CD4-positive, alpha-beta T cell (primary cell): ENCODE measurements at regions not wholly inside any gene's neighbourhood (a gene's known extent, or its start where the extent isn't known, plus 50 kb on each side); places are given as distances from the start of the nearest gene placed in this dataset.

Experiments
- ATAC-seq: fragments of 200-7000 bp; cut with Tn5 transposase; one replicate; pipeline ENCODE4 v1.10.0; 2022; ENCODE audit warnings: mild to moderate bottlenecking; ENCODE audit not compliant: poor library complexity
- CTCF ChIA-PET: fragments of 350-600 bp; sonication (Branson Sonifier 250); formaldehyde crosslinking; loops from one replicate; lab custom pipeline; 2021; ENCODE audit warnings: antibody characterized with exemption, inconsistent platforms; lab: Charles Lee
- POLR2A ChIA-PET: fragments of 350-600 bp; sonication (Branson Sonifier 250); formaldehyde crosslinking; loops from one replicate; lab custom pipeline; 2021; ENCODE audit warnings: antibody characterized with exemption, inconsistent platforms; lab: Charles Lee
- DNase-seq, 14 experiments: peaks; one replicate each; pipeline ENCODE4 v3.0.0-alpha.2; 2013 to 2020; ENCODE audit warnings: mixed read lengths in 2 of 14
- H3K27ac ChIP-seq, 2 donors: one replicate each; pipeline versions ENCODE4 v1.5.1 to v1.7.0; 2013; ENCODE audit warnings: low read length in 2 of 2, low read depth in 1 of 2, mild to moderate bottlenecking in 1 of 2
- H3K27me3 ChIP-seq, 2 experiments: 1 replicate in 1 of 2; 2 replicates in 1 of 2; pipeline versions ENCODE4 v1.6.1 to v1.7.0; 2013; ENCODE audit warnings: low read length in 2 of 2, control low read depth in 1 of 2, mild to moderate bottlenecking in 1 of 2, moderate library complexity in 1 of 2; ENCODE audit not compliant: insufficient read depth in 2 of 2, control insufficient read depth in 1 of 2
- H3K36me3 ChIP-seq: one replicate; pipeline ENCODE4 v1.6.1; 2013; ENCODE audit warnings: low read length, control low read depth; ENCODE audit not compliant: insufficient read depth
- H3K4me1 ChIP-seq: one replicate; pipeline ENCODE4 v1.6.1; 2013; ENCODE audit warnings: low read length, control low read depth; ENCODE audit not compliant: insufficient read depth
- H3K4me3 ChIP-seq: one replicate; pipeline ENCODE4 v1.5.1; 2013; ENCODE audit warnings: mild to moderate bottlenecking, low read length, moderate library complexity
- H3K9me3 ChIP-seq, 2 experiments: 1 replicate in 1 of 2; 2 replicates in 1 of 2; pipeline versions ENCODE4 v1.6.1 to v1.7.0; 2013; ENCODE audit warnings: low read length in 2 of 2, mild to moderate bottlenecking in 2 of 2, control low read depth in 1 of 2, moderate library complexity in 1 of 2; ENCODE audit not compliant: control insufficient read depth in 1 of 2, insufficient read depth in 1 of 2
- H3K27ac Mint-ChIP-seq: one replicate; pipeline ENCODE4 v1.8.0; 2020; ENCODE audit warnings: mixed read lengths
- H3K27me3 Mint-ChIP-seq: one replicate; pipeline ENCODE4 v1.8.0; 2021; ENCODE audit warnings: mixed read lengths
- H3K36me3 Mint-ChIP-seq: one replicate; pipeline ENCODE4 v1.8.0; 2021; ENCODE audit warnings: low read depth, mixed read lengths
- H3K4me1 Mint-ChIP-seq: one replicate; pipeline ENCODE4 v1.8.0; 2021; ENCODE audit warnings: low read depth, mixed read lengths
- H3K4me3 Mint-ChIP-seq: one replicate; pipeline ENCODE4 v1.8.0; 2020; ENCODE audit warnings: mild to moderate bottlenecking, mixed read lengths
- H3K9me3 Mint-ChIP-seq: one replicate; pipeline ENCODE4 v1.8.0; 2020; ENCODE audit warnings: mixed read lengths
- intact Hi-C, 2 experiments: fragments of 100-400 bp; cut with DNase I in 1 of 2; cut with micrococcal nuclease in 1 of 2; formaldehyde crosslinking; loops; one replicate each; pipeline versions ENCODE4 v1.15.1 to v1.9.0; 2023 to 2025; cut with DNase I, micrococcal nuclease
- TF ChIP-seq, protein P1 (sequence below): fragments of 200-600 bp; IDR thresholded peaks from one replicate; pipeline ENCODE4 v1.8.0; 2022; ENCODE audit warnings: antibody characterized with exemption, mild to moderate bottlenecking

DNA sequence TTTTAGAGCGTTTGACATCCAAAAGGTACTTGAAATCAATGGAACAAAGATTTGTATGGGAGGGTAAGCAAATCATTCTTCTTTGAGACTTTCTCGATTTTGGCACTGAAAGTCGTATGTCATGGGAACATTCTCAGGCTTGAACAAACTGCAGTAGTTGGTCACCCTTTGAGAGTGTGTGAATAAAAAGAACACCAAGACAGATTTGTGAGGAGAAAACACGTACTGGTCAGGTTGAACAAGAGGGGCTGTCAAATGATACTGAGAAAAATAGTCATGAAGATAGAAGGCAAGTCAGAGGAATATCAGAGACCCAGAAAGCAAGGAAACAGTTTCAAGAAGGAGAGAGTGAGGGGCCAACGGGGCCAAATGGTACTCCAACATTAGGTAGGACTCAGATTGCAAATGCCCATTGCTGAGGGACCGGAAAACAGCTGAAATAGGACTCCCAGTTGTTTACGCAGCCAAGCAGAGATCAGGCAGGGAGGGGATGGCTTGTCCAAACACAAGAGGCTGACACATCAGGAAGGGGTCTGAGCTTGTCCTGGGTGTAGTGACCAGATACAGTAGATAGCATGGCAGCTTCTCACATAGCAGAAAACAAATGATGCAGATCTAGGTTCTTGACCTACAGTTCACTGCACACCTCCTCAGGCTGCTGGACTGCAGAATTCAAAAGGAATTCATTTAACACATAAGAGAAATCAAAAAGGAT is 74.5 kb upstream of the MYOCD start:
- H3K4me3 ChIP-seq = no peak overlapping the region
- no peaks in the 10 kb centered on the region for H3K27me3 ChIP-seq
- H3K36me3 Mint-ChIP-seq = no peaks in the 10 kb centered on the region
- H3K27me3 Mint-ChIP-seq = no peaks in the 10 kb centered on the region
- no peaks in the 10 kb centered on the region for H3K9me3 ChIP-seq
- H3K4me3 Mint-ChIP-seq = no peak overlapping the region
- no peak overlapping the region for H3K27ac Mint-ChIP-seq
- H3K36me3 ChIP-seq = no peaks in the 10 kb centered on the region
- H3K27ac ChIP-seq = no peak overlapping the region
- POLR2A ChIA-PET = no interaction called here
- no peaks in the 10 kb centered on the region for H3K4me1 Mint-ChIP-seq
- no peaks in the 10 kb centered on the region for H3K4me1 ChIP-seq
- intact Hi-C loops = no loop called here
- ATAC-seq (no peak), DNase-seq (no peak)
- TF ChIP-seq, protein P1, sequence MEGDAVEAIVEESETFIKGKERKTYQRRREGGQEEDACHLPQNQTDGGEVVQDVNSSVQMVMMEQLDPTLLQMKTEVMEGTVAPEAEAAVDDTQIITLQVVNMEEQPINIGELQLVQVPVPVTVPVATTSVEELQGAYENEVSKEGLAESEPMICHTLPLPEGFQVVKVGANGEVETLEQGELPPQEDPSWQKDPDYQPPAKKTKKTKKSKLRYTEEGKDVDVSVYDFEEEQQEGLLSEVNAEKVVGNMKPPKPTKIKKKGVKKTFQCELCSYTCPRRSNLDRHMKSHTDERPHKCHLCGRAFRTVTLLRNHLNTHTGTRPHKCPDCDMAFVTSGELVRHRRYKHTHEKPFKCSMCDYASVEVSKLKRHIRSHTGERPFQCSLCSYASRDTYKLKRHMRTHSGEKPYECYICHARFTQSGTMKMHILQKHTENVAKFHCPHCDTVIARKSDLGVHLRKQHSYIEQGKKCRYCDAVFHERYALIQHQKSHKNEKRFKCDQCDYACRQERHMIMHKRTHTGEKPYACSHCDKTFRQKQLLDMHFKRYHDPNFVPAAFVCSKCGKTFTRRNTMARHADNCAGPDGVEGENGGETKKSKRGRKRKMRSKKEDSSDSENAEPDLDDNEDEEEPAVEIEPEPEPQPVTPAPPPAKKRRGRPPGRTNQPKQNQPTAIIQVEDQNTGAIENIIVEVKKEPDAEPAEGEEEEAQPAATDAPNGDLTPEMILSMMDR = no peak
- CTCF ChIA-PET = no interaction called here
- peaks cover 8% of the 10 kb centered on the region for H3K9me3 Mint-ChIP-seq

GRCh38 chr17:12592941-12593340 is 72.7 kb upstream of the MYOCD start:
- DNase-seq (no peak), ATAC-seq (no peak)
- no peak overlapping the region for H3K4me3 ChIP-seq
- Mint-ChIP-seq H3K27me3 (no peaks in the 10 kb centered on the region), H3K4me1 (no peaks in the 10 kb centered on the region), H3K36me3 (no peaks in the 10 kb centered on the region), H3K9me3 (peaks cover 4% of the 10 kb centered on the region), H3K27ac (no peak overlapping the region), H3K4me3 (no peak overlapping the region)
- intact Hi-C loops = no loop called here
- TF ChIP-seq, protein P1 = no peak
- H3K27me3 ChIP-seq = no peaks in the 10 kb centered on the region
- POLR2A ChIA-PET = no interaction called here
- H3K4me1 ChIP-seq = no peaks in the 10 kb centered on the region
- H3K9me3 ChIP-seq = peaks cover 0 to 3% of the 10 kb centered on the region in 2 experiments
- CTCF ChIA-PET = no interaction called here
- H3K27ac ChIP-seq = no peak overlapping the region
- H3K36me3 ChIP-seq = no peaks in the 10 kb centered on the region

DNA sequence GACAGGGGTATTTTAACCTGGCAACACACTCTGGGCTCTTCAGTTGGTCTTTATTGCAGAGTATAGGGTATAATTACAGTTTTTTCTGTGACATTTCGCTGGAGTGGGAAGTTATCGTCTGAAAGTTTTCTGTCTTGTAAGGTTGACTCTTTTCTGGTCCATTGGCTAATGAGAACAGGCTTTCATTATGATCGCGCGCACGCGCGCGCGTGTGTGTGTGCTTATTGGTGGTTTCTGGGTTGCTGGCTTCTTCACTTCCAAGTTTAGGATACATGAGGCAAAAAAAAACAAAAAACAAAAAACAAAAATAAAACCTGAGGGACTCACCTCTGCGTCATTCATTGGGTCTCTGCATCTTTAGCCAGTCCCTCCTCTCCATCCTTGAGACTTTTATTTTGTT is 68.7 kb upstream of the MYOCD start:
- peaks cover 4% of the 10 kb centered on the region for H3K9me3 Mint-ChIP-seq
- no peaks in the 10 kb centered on the region for H3K36me3 Mint-ChIP-seq
- Histone ChIP-seq H3K27me3 (no peaks in the 10 kb centered on the region), H3K9me3 (peaks cover 0 to 3% of the 10 kb centered on the region in 2 experiments), H3K36me3 (no peaks in the 10 kb centered on the region), H3K4me3 (no peak overlapping the region), H3K27ac (no peak overlapping the region), H3K4me1 (no peaks in the 10 kb centered on the region)
- no peak overlapping the region for H3K4me3 Mint-ChIP-seq
- DNase-seq (no peak), ATAC-seq (no peak)
- H3K27ac Mint-ChIP-seq = no peak overlapping the region
- TF ChIP-seq, protein P1 = no peak
- POLR2A ChIA-PET = no interaction called here
- no peaks in the 10 kb centered on the region for H3K4me1 Mint-ChIP-seq
- intact Hi-C loops = no loop called here
- CTCF ChIA-PET = no interaction called here
- no peaks in the 10 kb centered on the region for H3K27me3 Mint-ChIP-seq
